OCI-LY3 (cell line): ENCODE measurements at regions not wholly inside any gene's neighbourhood (a gene's known extent, or its start where the extent isn't known, plus 50 kb on each side); places are given as distances from the start of the nearest gene placed in this dataset.

Experiments used
- H2AFZ ChIP-seq: fragments of 200-600, 300-600 bp; shearing (Covaris generic); 2 replicates; pipeline ENCODE4 v1.6.0; 2014; ENCODE audit warnings: antibody characterized with exemption, low read depth, low read length
- H3K27ac ChIP-seq: fragments of 200-600, 300-600 bp; sonication (generic); 2 replicates; pipeline ENCODE4 v1.5.1; 2014; ENCODE audit warnings: mild to moderate bottlenecking, low read length, moderate library complexity, mixed read lengths
- H3K27me3 ChIP-seq: fragments of 200-600, 300-600 bp; sonication (generic); 2 replicates; pipeline ENCODE4 v1.6.1; 2014; ENCODE audit warnings: low read depth, low read length, mixed read lengths
- H3K36me3 ChIP-seq: fragments of 200-600, 300-600 bp; sonication (generic); replicated peaks from 2 replicates; pipeline ENCODE3; 2014; ENCODE audit warnings: low read depth, low read length, mixed read lengths
- H3K4me1 ChIP-seq: fragments of 300-600, 200-600 bp; sonication (generic); 2 replicates; pipeline ENCODE4 v1.6.1; 2014; ENCODE audit warnings: low read length, mixed read lengths
- H3K4me2 ChIP-seq: fragments of 200-600, 300-600 bp; sonication (generic); 2 replicates; pipeline ENCODE4 v1.6.1; 2014; ENCODE audit warnings: low read length, mixed read lengths
- H3K4me3 ChIP-seq: fragments of 300-600, 200-600 bp; sonication (generic); 2 replicates; pipeline ENCODE4 v1.5.1; 2014; ENCODE audit warnings: antibody characterized with exemption, mild to moderate bottlenecking, low read length, moderate library complexity
- H3K79me2 ChIP-seq: fragments of 300-600, 200-600 bp; shearing (Covaris generic); 2 replicates; pipeline ENCODE4 v1.6.1; 2014; ENCODE audit warnings: mild to moderate bottlenecking, low read length, mixed read lengths
- H3K9ac ChIP-seq: fragments of 300-600, 200-600 bp; shearing (Covaris generic); 2 replicates; pipeline ENCODE4 v1.6.0; 2014; ENCODE audit warnings: mild to moderate bottlenecking, low read length, moderate library complexity
- H3K9me3 ChIP-seq: fragments of 200-600, 300-600 bp; shearing (Covaris generic); 2 replicates; pipeline ENCODE4 v1.6.1; 2014; ENCODE audit warnings: low read length, mixed read lengths; ENCODE audit not compliant: insufficient read depth
- H4K20me1 ChIP-seq: fragments of 200-600, 300-600 bp; sonication (generic); 2 replicates; pipeline ENCODE4 v1.6.1; 2016; ENCODE audit warnings: low read length, mixed read lengths; ENCODE audit not compliant: insufficient read depth
- EZH2phosphoT487 ChIP-seq: fragments of 200-600 bp; shearing (Covaris generic); IDR thresholded peaks from 2 replicates; pipeline ENCODE4 v1.6.1; 2018; ENCODE audit warnings: antibody characterized with exemption, mixed run types, low read depth
- TF ChIP-seq, protein P1 (sequence below): fragments of 200-600, 300-600 bp; sonication (generic); IDR thresholded peaks from 2 replicates; pipeline ENCODE4 v1.5.1; 2014; ENCODE audit warnings: antibody characterized with exemption, low read length, low read depth

DNA sequence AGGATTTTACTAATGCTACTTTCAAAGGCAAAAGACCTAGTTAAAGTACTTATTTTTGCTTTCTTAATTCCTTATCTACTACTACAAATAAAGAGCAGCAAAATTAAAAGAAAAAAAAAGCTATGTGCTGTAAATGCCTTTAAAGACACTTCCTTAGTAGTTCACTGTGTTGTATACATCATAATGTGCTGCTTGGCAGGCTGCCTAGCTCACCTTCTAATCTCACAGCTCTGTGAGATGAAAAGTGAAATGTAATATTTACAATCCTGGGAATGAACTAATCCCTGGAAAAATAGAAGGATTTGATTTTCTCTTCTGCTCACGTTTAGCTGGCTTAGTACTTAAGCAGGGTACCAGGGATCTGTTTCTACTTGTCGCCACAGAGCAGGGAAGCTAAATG lies 184.4 kb upstream of the ALG10B start:
- Histone ChIP-seq H3K27ac (no peak overlapping the region), H3K9ac (no peak overlapping the region), H3K4me3 (no peak overlapping the region), H3K4me2 (no peak overlapping the region), H3K9me3 (no peaks in the 10 kb centered on the region), H3K36me3 (no peaks in the 10 kb centered on the region), H3K79me2 (no peaks in the 10 kb centered on the region), H3K4me1 (no peaks in the 10 kb centered on the region), H3K27me3 (no peaks in the 10 kb centered on the region), H4K20me1 (no peaks in the 10 kb centered on the region), H2AFZ (no peak overlapping the region)
- TF ChIP-seq, protein P1, sequence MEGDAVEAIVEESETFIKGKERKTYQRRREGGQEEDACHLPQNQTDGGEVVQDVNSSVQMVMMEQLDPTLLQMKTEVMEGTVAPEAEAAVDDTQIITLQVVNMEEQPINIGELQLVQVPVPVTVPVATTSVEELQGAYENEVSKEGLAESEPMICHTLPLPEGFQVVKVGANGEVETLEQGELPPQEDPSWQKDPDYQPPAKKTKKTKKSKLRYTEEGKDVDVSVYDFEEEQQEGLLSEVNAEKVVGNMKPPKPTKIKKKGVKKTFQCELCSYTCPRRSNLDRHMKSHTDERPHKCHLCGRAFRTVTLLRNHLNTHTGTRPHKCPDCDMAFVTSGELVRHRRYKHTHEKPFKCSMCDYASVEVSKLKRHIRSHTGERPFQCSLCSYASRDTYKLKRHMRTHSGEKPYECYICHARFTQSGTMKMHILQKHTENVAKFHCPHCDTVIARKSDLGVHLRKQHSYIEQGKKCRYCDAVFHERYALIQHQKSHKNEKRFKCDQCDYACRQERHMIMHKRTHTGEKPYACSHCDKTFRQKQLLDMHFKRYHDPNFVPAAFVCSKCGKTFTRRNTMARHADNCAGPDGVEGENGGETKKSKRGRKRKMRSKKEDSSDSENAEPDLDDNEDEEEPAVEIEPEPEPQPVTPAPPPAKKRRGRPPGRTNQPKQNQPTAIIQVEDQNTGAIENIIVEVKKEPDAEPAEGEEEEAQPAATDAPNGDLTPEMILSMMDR = no peak
- no peak for TF ChIP-seq EZH2phosphoT487

DNA sequence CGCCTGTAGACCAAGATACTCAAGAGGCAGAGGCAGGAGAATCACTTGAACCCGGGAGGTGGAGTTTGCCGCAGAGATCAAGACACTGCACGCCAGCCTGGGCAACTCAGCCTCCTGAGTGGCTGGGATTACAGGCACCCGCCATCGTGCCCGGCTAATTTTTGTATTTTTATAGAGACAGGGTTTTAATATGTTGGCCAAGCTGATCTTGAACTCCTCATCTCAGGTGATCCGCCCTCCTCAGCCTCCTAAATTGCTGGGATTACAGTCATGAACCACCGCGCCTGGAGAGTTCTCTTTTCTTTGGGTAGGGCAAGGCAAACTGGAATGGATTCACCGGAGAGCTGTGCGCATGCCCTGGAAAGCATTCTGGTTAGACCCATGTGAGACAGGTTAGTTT lies 179.3 kb upstream of the ALG10B start:
- H4K20me1 ChIP-seq = no peaks in the 10 kb centered on the region
- no peak overlapping the region for H3K4me3 ChIP-seq
- H3K4me1 ChIP-seq = no peaks in the 10 kb centered on the region
- no peak overlapping the region for H2AFZ ChIP-seq
- TF ChIP-seq EZH2phosphoT487 = no peak
- TF ChIP-seq, protein P1 = no peak
- H3K27me3 ChIP-seq = no peaks in the 10 kb centered on the region
- no peak overlapping the region for H3K9ac ChIP-seq
- H3K36me3 ChIP-seq = no peaks in the 10 kb centered on the region
- no peak overlapping the region for H3K4me2 ChIP-seq
- no peak overlapping the region for H3K27ac ChIP-seq
- H3K9me3 ChIP-seq = no peaks in the 10 kb centered on the region
- no peaks in the 10 kb centered on the region for H3K79me2 ChIP-seq

DNA sequence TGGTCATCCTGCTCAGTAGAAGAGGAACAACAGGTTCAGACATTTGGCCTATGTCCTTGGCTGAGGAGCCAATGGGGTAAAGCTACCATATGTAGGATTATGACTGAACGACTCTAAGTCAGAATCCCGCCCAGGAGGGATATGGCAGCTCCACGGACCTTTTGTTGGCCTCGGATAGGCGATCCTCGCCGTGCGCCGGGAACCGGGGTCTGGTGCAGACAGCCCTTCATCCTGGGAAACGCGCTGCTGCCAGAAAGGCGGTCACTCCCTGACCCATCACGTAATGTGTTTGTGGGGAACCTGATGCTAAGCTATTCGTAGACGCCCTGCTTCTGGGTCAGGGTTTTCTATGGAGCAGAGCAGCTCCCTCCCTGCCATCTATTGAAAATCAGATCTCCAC lies 178.9 kb upstream of the ALG10B start:
- no peak overlapping the region for H2AFZ ChIP-seq
- no peaks in the 10 kb centered on the region for H3K9me3 ChIP-seq
- no peak overlapping the region for H3K27ac ChIP-seq

DNA sequence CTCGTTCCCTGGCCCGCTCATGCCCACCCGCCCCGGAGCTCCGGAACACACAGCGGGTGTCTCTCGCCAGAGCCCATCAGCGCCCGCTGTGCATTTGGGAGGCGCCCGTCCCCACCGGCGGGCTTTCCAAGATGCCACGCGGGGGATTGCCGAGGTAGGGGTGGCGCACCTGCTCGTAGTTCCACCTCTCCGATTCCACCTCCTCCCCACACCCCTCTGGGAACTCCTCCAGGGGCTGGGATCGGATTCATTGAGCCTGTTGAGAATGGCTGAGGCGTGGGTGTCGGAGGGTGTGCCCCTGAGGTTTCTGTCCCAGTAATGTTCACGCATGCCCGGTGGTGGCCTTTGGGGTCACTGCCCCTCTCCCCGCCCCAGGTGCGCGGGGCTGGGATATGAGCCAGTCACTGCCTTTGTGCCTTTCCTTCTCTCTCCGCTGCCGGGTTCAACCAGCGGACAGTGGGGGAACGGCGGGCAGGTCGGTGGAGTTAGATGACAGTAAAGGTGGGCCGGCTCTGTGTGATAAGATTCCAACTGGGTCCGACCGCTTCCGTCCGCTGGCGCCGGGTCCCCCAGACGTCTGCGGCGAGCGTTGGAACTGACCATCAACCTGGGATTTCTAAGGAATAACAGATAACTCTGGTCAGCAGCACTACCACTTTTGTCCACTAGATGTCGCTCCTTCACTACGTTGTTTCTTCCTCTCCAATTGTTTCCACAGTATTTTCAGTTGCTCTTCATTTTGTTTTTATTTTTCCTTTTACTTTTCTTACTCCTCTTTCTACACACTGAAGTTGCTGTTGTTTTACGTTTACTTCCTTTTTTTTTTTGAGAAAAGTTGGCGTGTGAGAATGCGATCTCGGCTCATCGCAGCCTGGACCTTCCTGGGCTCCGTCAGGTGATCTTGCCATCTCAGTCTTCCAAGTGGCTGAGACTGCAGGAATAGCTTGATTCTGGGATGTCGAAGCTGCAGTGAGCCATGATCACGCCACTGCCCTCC lies 178.1 kb upstream of the ALG10B start:
- H3K4me2 ChIP-seq = peak overlapping the region; percentile 36
- H3K79me2 ChIP-seq = no peaks in the 10 kb centered on the region
- peak overlapping the region; percentile 76 for H2AFZ ChIP-seq
- no peaks in the 10 kb centered on the region for H3K9me3 ChIP-seq
- no peak overlapping the region for H3K27ac ChIP-seq
- H3K36me3 ChIP-seq = no peaks in the 10 kb centered on the region
- no peak overlapping the region for H3K9ac ChIP-seq
- H3K27me3 ChIP-seq = no peaks in the 10 kb centered on the region
- no peaks in the 10 kb centered on the region for H3K4me1 ChIP-seq
- H3K4me3 ChIP-seq = 0 out of 2 replicates have a peak overlapping the region, but pooled peaks have one; percentile 25
- TF ChIP-seq, protein P1 = peak; percentile 85
- no peak for TF ChIP-seq EZH2phosphoT487
- H4K20me1 ChIP-seq = no peaks in the 10 kb centered on the region

More for the DNA sequence above, 178.9 kb upstream of the ALG10B start:
- no peak overlapping the region for H3K4me2 ChIP-seq
- no peak overlapping the region for H3K4me3 ChIP-seq
- no peak overlapping the region for H3K9ac ChIP-seq
- TF ChIP-seq, protein P1 = no peak
- no peak for TF ChIP-seq EZH2phosphoT487
- no peaks in the 10 kb centered on the region for H3K4me1 ChIP-seq
- H4K20me1 ChIP-seq = no peaks in the 10 kb centered on the region
- H3K79me2 ChIP-seq = no peaks in the 10 kb centered on the region
- no peaks in the 10 kb centered on the region for H3K27me3 ChIP-seq
- H3K36me3 ChIP-seq = no peaks in the 10 kb centered on the region
